Activated CD4-positive, alpha-beta memory T cell treated with anti-CD3 and anti-CD28 coated beads, Interleukin-2, amount 10 ng/mL, durations not matched to agents 7 days and 5 days (primary cell): ENCODE measurements at regions not wholly inside any gene's neighbourhood (a gene's known extent, or its start where the extent isn't known, plus 50 kb on each side); places are given as distances from the start of the nearest gene placed in this dataset.

Experiments
- CTCF ChIA-PET: fragments of 350-600 bp; sonication (Branson Sonifier 250); formaldehyde crosslinking; loops from one replicate; lab custom pipeline; 2021; ENCODE audit warnings: antibody characterized with exemption, inconsistent platforms; lab: Charles Lee
- POLR2A ChIA-PET: fragments of 350-600 bp; sonication (Branson Sonifier 250); formaldehyde crosslinking; loops from one replicate; lab custom pipeline; 2021; ENCODE audit warnings: antibody characterized with exemption; lab: Charles Lee
- DNase-seq: peaks from one replicate; pipeline ENCODE4 v3.0.0-alpha.2; 2020
- H3K27ac Mint-ChIP-seq: one replicate; pipeline ENCODE4 v1.8.0; 2021; ENCODE audit warnings: mild to moderate bottlenecking, mixed read lengths
- H3K27me3 Mint-ChIP-seq: one replicate; pipeline ENCODE4 v1.8.0; 2021; ENCODE audit warnings: mixed read lengths
- H3K36me3 Mint-ChIP-seq: one replicate; pipeline ENCODE4 v1.8.0; 2021; ENCODE audit warnings: low read depth, mixed read lengths
- H3K4me1 Mint-ChIP-seq: one replicate; pipeline ENCODE4 v1.8.0; 2021; ENCODE audit warnings: mixed read lengths
- H3K4me3 Mint-ChIP-seq: one replicate; pipeline ENCODE4 v1.8.0; 2021; ENCODE audit warnings: mild to moderate bottlenecking, mixed read lengths
- H3K9me3 Mint-ChIP-seq: one replicate; pipeline ENCODE4 v1.8.0; 2021; ENCODE audit warnings: mixed read lengths

- Mint-ChIP-seq H3K4me1 (no peaks in the 10 kb centered on the region), H3K27me3 (no peaks in the 10 kb centered on the region), H3K27ac (no peak overlapping the region), H3K4me3 (no peak overlapping the region), H3K9me3 (peaks cover 12% of the 10 kb centered on the region), H3K36me3 (no peaks in the 10 kb centered on the region)
- POLR2A ChIA-PET = no interaction called here
- CTCF ChIA-PET = no interaction called here
- DNase-seq = no peak
Measured at GRCh38 chr11:106451228-106451922, 373.9 kb downstream of the AASDHPPT start.

- CTCF ChIA-PET = no interaction called here
- no peaks in the 10 kb centered on the region for H3K27me3 Mint-ChIP-seq
- peaks cover 8% of the 10 kb centered on the region for H3K9me3 Mint-ChIP-seq
- no peak for DNase-seq
- no peaks in the 10 kb centered on the region for H3K4me1 Mint-ChIP-seq
- POLR2A ChIA-PET = no interaction called here
- no peak overlapping the region for H3K4me3 Mint-ChIP-seq
- H3K36me3 Mint-ChIP-seq = no peaks in the 10 kb centered on the region
- no peak overlapping the region for H3K27ac Mint-ChIP-seq
Measured at GRCh38 chr11:106456647-106457046, 379.2 kb downstream of the AASDHPPT start.

GRCh38 chr11:106457727-106458126 is 380.3 kb downstream of the AASDHPPT start:
- H3K36me3 Mint-ChIP-seq = no peaks in the 10 kb centered on the region
- H3K4me3 Mint-ChIP-seq = no peak overlapping the region
- ChIA-PET CTCF (no interaction called here), POLR2A (no interaction called here)
- H3K9me3 Mint-ChIP-seq = peaks cover 4% of the 10 kb centered on the region
- no peak for DNase-seq
- no peak overlapping the region for H3K27ac Mint-ChIP-seq
- H3K27me3 Mint-ChIP-seq = no peaks in the 10 kb centered on the region
- no peaks in the 10 kb centered on the region for H3K4me1 Mint-ChIP-seq

- no peak for DNase-seq
- no peaks in the 10 kb centered on the region for H3K27me3 Mint-ChIP-seq
- H3K4me3 Mint-ChIP-seq = no peak overlapping the region
- CTCF ChIA-PET = no interaction called here
- POLR2A ChIA-PET = no interaction called here
- peaks cover 4% of the 10 kb centered on the region for H3K9me3 Mint-ChIP-seq
- no peaks in the 10 kb centered on the region for H3K36me3 Mint-ChIP-seq
- H3K27ac Mint-ChIP-seq = no peak overlapping the region
- no peaks in the 10 kb centered on the region for H3K4me1 Mint-ChIP-seq
Measured at GRCh38 chr11:106459135-106459534, 381.7 kb downstream of the AASDHPPT start.

GRCh38 chr11:106461148-106461691 is 383.8 kb downstream of the AASDHPPT start:
- peaks cover 3% of the 10 kb centered on the region for H3K9me3 Mint-ChIP-seq
- no peaks in the 10 kb centered on the region for H3K36me3 Mint-ChIP-seq
- H3K4me1 Mint-ChIP-seq = no peaks in the 10 kb centered on the region
- POLR2A ChIA-PET = no interaction called here
- DNase-seq = no peak
- CTCF ChIA-PET = no interaction called here
- no peak overlapping the region for H3K27ac Mint-ChIP-seq
- H3K4me3 Mint-ChIP-seq = no peak overlapping the region
- no peaks in the 10 kb centered on the region for H3K27me3 Mint-ChIP-seq

GRCh38 chr11:106461839-106462545 is 384.5 kb downstream of the AASDHPPT start:
- H3K27ac Mint-ChIP-seq = no peak overlapping the region
- no peak overlapping the region for H3K4me3 Mint-ChIP-seq
- POLR2A ChIA-PET = no interaction called here

GRCh38 chr11:106463154-106463553 is 385.7 kb downstream of the AASDHPPT start:
- H3K4me3 Mint-ChIP-seq = no peak overlapping the region
- ChIA-PET POLR2A (interaction anchor here (0.6 kb wide), 1 partner anchor 212 kb away, joined by 3 read pairs; no protein-coding TSS in a partner anchor), CTCF (no interaction called here)

More at GRCh38 chr11:106461839-106462545, 384.5 kb downstream of the AASDHPPT start:
- peaks cover 3% of the 10 kb centered on the region for H3K9me3 Mint-ChIP-seq
- CTCF ChIA-PET = no interaction called here
- H3K36me3 Mint-ChIP-seq = no peaks in the 10 kb centered on the region
- no peak for DNase-seq
- no peaks in the 10 kb centered on the region for H3K27me3 Mint-ChIP-seq
- H3K4me1 Mint-ChIP-seq = no peaks in the 10 kb centered on the region

GRCh38 chr11:106463796-106464201 is 386.3 kb downstream of the AASDHPPT start:
- Mint-ChIP-seq H3K4me3 (no peak overlapping the region), H3K4me1 (no peaks in the 10 kb centered on the region), H3K36me3 (no peaks in the 10 kb centered on the region), H3K27me3 (no peaks in the 10 kb centered on the region), H3K9me3 (peaks cover 3% of the 10 kb centered on the region), H3K27ac (no peak overlapping the region)
- DNase-seq = no peak
- POLR2A ChIA-PET = no interaction called here
- CTCF ChIA-PET = no interaction called here

More at GRCh38 chr11:106463154-106463553, 385.7 kb downstream of the AASDHPPT start:
- DNase-seq = no peak
- Mint-ChIP-seq H3K4me1 (no peaks in the 10 kb centered on the region), H3K9me3 (peaks cover 3% of the 10 kb centered on the region), H3K36me3 (no peaks in the 10 kb centered on the region), H3K27ac (no peak overlapping the region), H3K27me3 (no peaks in the 10 kb centered on the region)

- Mint-ChIP-seq H3K4me3 (no peak overlapping the region), H3K4me1 (no peaks in the 10 kb centered on the region), H3K27ac (no peak overlapping the region), H3K27me3 (no peaks in the 10 kb centered on the region), H3K36me3 (no peaks in the 10 kb centered on the region), H3K9me3 (peaks cover 3% of the 10 kb centered on the region)
- POLR2A ChIA-PET = no interaction called here
- CTCF ChIA-PET = no interaction called here
- DNase-seq = no peak
Measured at GRCh38 chr11:106464728-106465127, 387.3 kb downstream of the AASDHPPT start.

- Mint-ChIP-seq H3K4me3 (no peak overlapping the region), H3K4me1 (no peaks in the 10 kb centered on the region), H3K27ac (no peak overlapping the region), H3K27me3 (no peaks in the 10 kb centered on the region), H3K36me3 (no peaks in the 10 kb centered on the region), H3K9me3 (peaks cover 3% of the 10 kb centered on the region)
- ChIA-PET CTCF (no interaction called here), POLR2A (no interaction called here)
- DNase-seq = no peak
Measured at GRCh38 chr11:106466521-106467080, 389.1 kb downstream of the AASDHPPT start.

GRCh38 chr11:106467501-106467900 is 390.0 kb downstream of the AASDHPPT start:
- no peaks in the 10 kb centered on the region for H3K36me3 Mint-ChIP-seq
- H3K4me1 Mint-ChIP-seq = no peaks in the 10 kb centered on the region
- peaks cover 3% of the 10 kb centered on the region for H3K9me3 Mint-ChIP-seq
- no peak for DNase-seq
- ChIA-PET CTCF (no interaction called here), POLR2A (no interaction called here)
- H3K27me3 Mint-ChIP-seq = no peaks in the 10 kb centered on the region
- H3K4me3 Mint-ChIP-seq = no peak overlapping the region
- no peak overlapping the region for H3K27ac Mint-ChIP-seq

GRCh38 chr11:106468086-106468485 is 390.6 kb downstream of the AASDHPPT start:
- POLR2A ChIA-PET = no interaction called here
- Mint-ChIP-seq H3K27me3 (no peaks in the 10 kb centered on the region), H3K36me3 (no peaks in the 10 kb centered on the region)

GRCh38 chr11:106468531-106468930 is 391.1 kb downstream of the AASDHPPT start:
- POLR2A ChIA-PET = no interaction called here
- DNase-seq = no peak
- H3K27me3 Mint-ChIP-seq = no peaks in the 10 kb centered on the region
- peaks cover 6% of the 10 kb centered on the region for H3K9me3 Mint-ChIP-seq
- H3K4me1 Mint-ChIP-seq = no peaks in the 10 kb centered on the region
- H3K36me3 Mint-ChIP-seq = no peaks in the 10 kb centered on the region
- CTCF ChIA-PET = no interaction called here
- H3K4me3 Mint-ChIP-seq = no peak overlapping the region
- H3K27ac Mint-ChIP-seq = no peak overlapping the region

More at GRCh38 chr11:106468086-106468485, 390.6 kb downstream of the AASDHPPT start:
- Mint-ChIP-seq H3K4me3 (no peak overlapping the region), H3K4me1 (no peaks in the 10 kb centered on the region), H3K9me3 (peaks cover 4% of the 10 kb centered on the region), H3K27ac (no peak overlapping the region)
- no peak for DNase-seq
- CTCF ChIA-PET = no interaction called here
